ENCODE measurements at regions not wholly inside any gene's neighbourhood (a gene's known extent, or its start where the extent isn't known, plus 50 kb on each side); places are given as distances from the start of the nearest gene placed in this dataset.

GRCh38 chr22:49330421-49331222 is 497.1 kb downstream of the BRD1 start:
- no peak for DNase-seq

- no peak for DNase-seq
These were observed 498.0 kb downstream of the BRD1 start for GRCh38 chr22:49329636-49330035.

GRCh38 chr22:49328630-49329405 is 498.9 kb downstream of the BRD1 start:
- no peak for DNase-seq

- no peak for DNase-seq
These were observed 499.6 kb downstream of the BRD1 start for GRCh38 chr22:49328118-49328475.

GRCh38 chr22:49327411-49328117 is 500.1 kb downstream of the BRD1 start:
- peak; percentile 34 for DNase-seq

- no peak for DNase-seq
These were observed 501.1 kb downstream of the BRD1 start for GRCh38 chr22:49326558-49326957.

- DNase-seq: no peak
These were observed 501.9 kb downstream of the BRD1 start for GRCh38 chr22:49325531-49326395.

- DNase-seq: no peak
These were observed 502.9 kb downstream of the BRD1 start for GRCh38 chr22:49324527-49325491.

GRCh38 chr22:49323751-49324415 is 503.8 kb downstream of the BRD1 start:
- DNase-seq: no peak

- no peak for DNase-seq
These were observed 504.6 kb downstream of the BRD1 start for GRCh38 chr22:49322861-49323622.

- no peak for DNase-seq
These were observed 505.4 kb downstream of the BRD1 start for GRCh38 chr22:49322231-49322630.

GRCh38 chr22:49321477-49322055 is 506.1 kb downstream of the BRD1 start:
- no peak for DNase-seq

- no peak for DNase-seq
These were observed 506.8 kb downstream of the BRD1 start for GRCh38 chr22:49320714-49321476.

GRCh38 chr22:49317369-49317768 is 510.3 kb downstream of the BRD1 start:
- no peak for DNase-seq

GRCh38 chr22:49312601-49313000 is 515.1 kb downstream of the BRD1 start:
- no peak for DNase-seq

- no peak for DNase-seq
These were observed 517.3 kb downstream of the BRD1 start for GRCh38 chr22:49310354-49310753.

GRCh38 chr22:49308300-49308699 is 519.4 kb downstream of the BRD1 start:
- DNase-seq: no peak

- DNase-seq: no peak
These were observed 519.8 kb downstream of the BRD1 start for GRCh38 chr22:49307870-49308269.

- DNase-seq: no peak
These were observed 520.2 kb downstream of the BRD1 start for GRCh38 chr22:49307481-49307830.
